Inflammatory macrophage (primary cell): ENCODE measurements at regions not wholly inside any gene's neighbourhood (a gene's known extent, or its start where the extent isn't known, plus 50 kb on each side); places are given as distances from the start of the nearest gene placed in this dataset.
"Not testable (repeated sequence)": the region's sequence is repeated elsewhere in the genome, so short reads cannot be mapped to it uniquely, and the experiment has no call there.

Source experiments
- DNase-seq, 2 donors: peaks; one replicate each; pipeline ENCODE4 v3.0.0-alpha.2; 2020 to 2022

- DNase-seq: not testable (repeated sequence)
Measured at GRCh38 chr12:76292891-76293290, 55.3 kb downstream of the BBS10 start.

- DNase-seq: not testable (repeated sequence)
Measured at GRCh38 chr12:76292305-76292704, 55.9 kb downstream of the BBS10 start.

- no peak for DNase-seq
Measured at GRCh38 chr12:76290963-76291859, 57.0 kb downstream of the BBS10 start.

- no peak for DNase-seq
Measured at GRCh38 chr12:76288218-76288617, 60.0 kb downstream of the BBS10 start.

- DNase-seq: no peak
Measured at GRCh38 chr12:76284816-76285750, 63.1 kb downstream of the BBS10 start.

GRCh38 chr12:76282744-76283143 lies 65.5 kb downstream of the BBS10 start:
- DNase-seq: peak; percentile 3 to 16

- no peak for DNase-seq
Measured at GRCh38 chr12:76277480-76277879, 70.7 kb downstream of the BBS10 start.

- no peak for DNase-seq
Measured at GRCh38 chr12:76276499-76277151, 71.6 kb downstream of the BBS10 start.

- DNase-seq: peak; percentile 34 to 41
Measured at GRCh38 chr12:76275511-76276093, 72.6 kb downstream of the BBS10 start.

- DNase-seq: peak; percentile 29 to 30
Measured at GRCh38 chr12:76274420-76275083, 73.7 kb downstream of the BBS10 start.

- no peak for DNase-seq
Measured at GRCh38 chr12:76272287-76272686, 75.9 kb downstream of the BBS10 start.

- DNase-seq: no peak
Measured at GRCh38 chr12:76270657-76271358, 77.4 kb downstream of the BBS10 start.

GRCh38 chr12:76268267-76268666 lies 79.9 kb downstream of the BBS10 start:
- DNase-seq: no peak

- peak in 1 of 2 donors; percentile 2 for DNase-seq
Measured at GRCh38 chr12:76266797-76267196, 81.4 kb downstream of the BBS10 start.

GRCh38 chr12:76265424-76266180 lies 82.6 kb downstream of the BBS10 start:
- DNase-seq: no peak

- DNase-seq: no peak
Measured at GRCh38 chr12:76264611-76265012, 83.6 kb downstream of the BBS10 start.

GRCh38 chr12:76263696-76264095 lies 84.5 kb downstream of the BBS10 start:
- no peak for DNase-seq

GRCh38 chr12:76260390-76260748 lies 87.8 kb downstream of the BBS10 start:
- DNase-seq: no peak

- peak; percentile 22 to 28 for DNase-seq
Measured at GRCh38 chr12:76259660-76260389, 88.4 kb downstream of the BBS10 start.

- DNase-seq: no peak
Measured at GRCh38 chr12:76259106-76259505, 89.1 kb downstream of the BBS10 start.
